ENCODE measurements at regions not wholly inside any gene's neighbourhood (a gene's known extent, or its start where the extent isn't known, plus 50 kb on each side); places are given as distances from the start of the nearest gene placed in this dataset.

DNA sequence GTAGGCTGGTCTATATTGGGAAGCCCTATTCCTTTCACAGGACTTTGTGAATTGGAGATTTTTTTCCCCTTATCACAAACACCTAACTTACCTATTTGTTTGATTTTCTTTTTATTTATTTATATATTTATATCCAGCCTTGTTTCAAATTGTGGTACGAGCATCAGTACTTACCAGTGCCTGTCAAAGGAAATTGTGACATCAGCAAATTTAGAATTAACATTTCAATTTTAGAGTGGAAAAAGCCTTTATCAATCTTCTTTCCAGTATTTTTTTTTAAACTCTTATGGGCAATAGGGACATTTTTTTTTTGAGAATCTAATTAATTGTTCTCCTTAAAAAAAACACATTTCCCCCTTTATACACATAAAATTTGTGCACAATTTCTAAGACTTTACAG, 790.2 kb downstream of the PRELID2 start:
- Histone ChIP-seq H3K9me3 (replicated peaks; ENCODE audit: control insufficient read depth, insufficient read depth, low read depth, low read length) (no peaks in the 10 kb centered on the region), H3K79me2 (ENCODE audit: control insufficient read depth, insufficient read depth, low read length) (no peaks in the 10 kb centered on the region), H3K4me3 (no peak overlapping the region), H3K27me3 (ENCODE audit: control insufficient read depth in 2 of 2, insufficient read depth in 2 of 2, low read length in 2 of 2) (no peaks in the 10 kb centered on the region), H3K36me3 (ENCODE audit: control insufficient read depth, insufficient read depth, low read length) (no peaks in the 10 kb centered on the region), H3K9ac (ENCODE audit: insufficient read depth in 1 of 2, low read depth in 2 of 2, low read length in 2 of 2) (no peak overlapping the region), H2AFZ (ENCODE audit: low read depth, low read length) (no peak overlapping the region), H3K4me1 (replicated peaks in 1 of 2; ENCODE audit: control insufficient read depth in 2 of 2, insufficient read depth in 2 of 2, low read length in 2 of 2) (no peaks in the 10 kb centered on the region), H3K9me1 (ENCODE audit: control insufficient read depth, insufficient read depth, low read length) (no peaks in the 10 kb centered on the region), H3K4me2 (ENCODE audit: insufficient read depth, low read length) (no peak overlapping the region), H4K20me1 (replicated peaks; ENCODE audit: control insufficient read depth, insufficient read depth, low read length) (no peaks in the 10 kb centered on the region), H3K27ac (ENCODE audit: extremely low read depth, low read depth, low read length) (no peak overlapping the region)
- POLR2A ChIA-PET: no interaction called here
- ATAC-seq: no peak
- no peak for FAIRE-seq
- WGBS (ENCODE audit: insufficient coverage, low coverage, missing lambda C conversion rate): 0% methylated on average over 1 of the region's 1 CpG
- in situ Hi-C loops (cut with MboI): no loop called here
- intact Hi-C loops (cut with micrococcal nuclease): no loop called here
- BruUV-seq (replicated peaks): no TSS peak
- CTCF ChIA-PET (ENCODE audit: low intra/inter-chr PET ratio): no interaction called here
- DNase-seq (ENCODE audit: extremely low read depth in 1 of 4, low spot score in 3 of 4): no peak
- TF ChIP-seq, protein P1, sequence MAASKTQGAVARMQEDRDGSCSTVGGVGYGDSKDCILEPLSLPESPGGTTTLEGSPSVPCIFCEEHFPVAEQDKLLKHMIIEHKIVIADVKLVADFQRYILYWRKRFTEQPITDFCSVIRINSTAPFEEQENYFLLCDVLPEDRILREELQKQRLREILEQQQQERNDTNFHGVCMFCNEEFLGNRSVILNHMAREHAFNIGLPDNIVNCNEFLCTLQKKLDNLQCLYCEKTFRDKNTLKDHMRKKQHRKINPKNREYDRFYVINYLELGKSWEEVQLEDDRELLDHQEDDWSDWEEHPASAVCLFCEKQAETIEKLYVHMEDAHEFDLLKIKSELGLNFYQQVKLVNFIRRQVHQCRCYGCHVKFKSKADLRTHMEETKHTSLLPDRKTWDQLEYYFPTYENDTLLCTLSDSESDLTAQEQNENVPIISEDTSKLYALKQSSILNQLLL (CRISPR knock-in tag; IDR thresholded peaks at IDR 0.05; ENCODE audit: borderline replicate concordance): no peak
- TF ChIP-seq MXI1 (IDR thresholded peaks at IDR 0.05; ENCODE audit: low read depth, low read length) (no peak), PATZ1 (CRISPR knock-in tag; IDR thresholded peaks at IDR 0.05; ENCODE audit: borderline replicate concordance) (no peak), C11orf30 (IDR thresholded peaks at IDR 0.05; ENCODE audit: low read depth) (0 out of 2 replicates have a peak, but pooled peaks have one; percentile 9), DMBX1 (CRISPR knock-in tag; IDR thresholded peaks at IDR 0.05; ENCODE audit: borderline replicate concordance) (no peak), PRMT5 (CRISPR knock-in tag; IDR thresholded peaks at IDR 0.05) (no peak), ZC3H8 (IDR thresholded peaks at IDR 0.05) (no peak), GABPA (tag; conservative IDR thresholded peaks at IDR 0.05; ENCODE audit: low read depth) (no peak), ARID1B (IDR thresholded peaks at IDR 0.05) (no peak), KLF16 (IDR thresholded peaks at IDR 0.05) (no peak), EP400 (IDR thresholded peaks at IDR 0.05) (no peak), KLF13 (tag; IDR thresholded peaks at IDR 0.05; ENCODE audit: borderline replicate concordance, low read depth) (no peak), ZNF316 (IDR thresholded peaks at IDR 0.05) (peak; percentile 53; the same call in 1 of the 2 replicates), FOXM1 (IDR thresholded peaks at IDR 0.05; ENCODE audit: low read depth) (no peak), FOXM1 (CRISPR knock-in tag; IDR thresholded peaks at IDR 0.05; ENCODE audit: low read depth) (no peak), MAFF (IDR thresholded peaks at IDR 0.05; ENCODE audit: low read length) (peak; percentile 40), DPF2 (IDR thresholded peaks at IDR 0.05) (no peak), JUND (IDR thresholded peaks at IDR 0.05; ENCODE audit: borderline replicate concordance, low read depth, low read length) (no peak), JUND (tag; IDR thresholded peaks at IDR 0.05; ENCODE audit: borderline replicate concordance, low read depth, low read length) (no peak)
- TF ChIP-seq, protein P2, sequence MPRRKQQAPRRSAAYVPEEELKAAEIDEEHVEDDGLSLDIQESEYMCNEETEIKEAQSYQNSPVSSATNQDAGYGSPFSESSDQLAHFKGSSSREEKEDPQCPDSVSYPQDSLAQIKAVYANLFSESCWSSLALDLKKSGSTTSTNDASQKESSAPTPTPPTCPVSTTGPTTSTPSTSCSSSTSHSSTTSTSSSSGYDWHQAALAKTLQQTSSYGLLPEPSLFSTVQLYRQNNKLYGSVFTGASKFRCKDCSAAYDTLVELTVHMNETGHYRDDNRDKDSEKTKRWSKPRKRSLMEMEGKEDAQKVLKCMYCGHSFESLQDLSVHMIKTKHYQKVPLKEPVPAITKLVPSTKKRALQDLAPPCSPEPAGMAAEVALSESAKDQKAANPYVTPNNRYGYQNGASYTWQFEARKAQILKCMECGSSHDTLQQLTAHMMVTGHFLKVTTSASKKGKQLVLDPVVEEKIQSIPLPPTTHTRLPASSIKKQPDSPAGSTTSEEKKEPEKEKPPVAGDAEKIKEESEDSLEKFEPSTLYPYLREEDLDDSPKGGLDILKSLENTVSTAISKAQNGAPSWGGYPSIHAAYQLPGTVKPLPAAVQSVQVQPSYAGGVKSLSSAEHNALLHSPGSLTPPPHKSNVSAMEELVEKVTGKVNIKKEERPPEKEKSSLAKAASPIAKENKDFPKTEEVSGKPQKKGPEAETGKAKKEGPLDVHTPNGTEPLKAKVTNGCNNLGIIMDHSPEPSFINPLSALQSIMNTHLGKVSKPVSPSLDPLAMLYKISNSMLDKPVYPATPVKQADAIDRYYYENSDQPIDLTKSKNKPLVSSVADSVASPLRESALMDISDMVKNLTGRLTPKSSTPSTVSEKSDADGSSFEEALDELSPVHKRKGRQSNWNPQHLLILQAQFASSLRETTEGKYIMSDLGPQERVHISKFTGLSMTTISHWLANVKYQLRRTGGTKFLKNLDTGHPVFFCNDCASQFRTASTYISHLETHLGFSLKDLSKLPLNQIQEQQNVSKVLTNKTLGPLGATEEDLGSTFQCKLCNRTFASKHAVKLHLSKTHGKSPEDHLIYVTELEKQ (CRISPR knock-in tag; IDR thresholded peaks at IDR 0.05): no peak

Measured in K562 (cell line).